NCI-H2227 (cell line): ENCODE measurements at regions not wholly inside any gene's neighbourhood (a gene's known extent, or its start where the extent isn't known, plus 50 kb on each side); places are given as distances from the start of the nearest gene placed in this dataset.

Experiments
- DNase-seq: peaks from one replicate; lab custom pipeline; 2025; ENCODE audit not compliant: unreplicated experiment; lab: John Stamatoyannopoulos, UW

DNA sequence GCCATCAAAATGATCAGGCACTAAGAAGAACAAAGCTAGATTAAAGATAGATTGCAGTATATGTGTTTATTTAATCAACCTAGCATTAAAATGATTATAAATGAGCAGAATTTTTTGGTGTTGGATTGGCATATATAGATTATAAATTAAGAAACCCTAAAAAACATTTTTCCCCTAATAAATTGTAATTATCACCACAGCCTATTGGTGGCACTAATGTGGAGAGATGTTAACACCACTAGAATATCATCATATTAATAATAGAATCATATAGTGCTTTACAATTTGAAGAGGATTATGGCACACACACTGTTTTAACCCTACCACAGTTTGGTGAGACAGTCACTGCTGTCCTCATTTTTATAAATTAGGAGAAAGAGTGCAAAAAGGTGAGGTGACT lies 112.4 kb upstream of the RND3 start:
- DNase-seq = no peak

DNA sequence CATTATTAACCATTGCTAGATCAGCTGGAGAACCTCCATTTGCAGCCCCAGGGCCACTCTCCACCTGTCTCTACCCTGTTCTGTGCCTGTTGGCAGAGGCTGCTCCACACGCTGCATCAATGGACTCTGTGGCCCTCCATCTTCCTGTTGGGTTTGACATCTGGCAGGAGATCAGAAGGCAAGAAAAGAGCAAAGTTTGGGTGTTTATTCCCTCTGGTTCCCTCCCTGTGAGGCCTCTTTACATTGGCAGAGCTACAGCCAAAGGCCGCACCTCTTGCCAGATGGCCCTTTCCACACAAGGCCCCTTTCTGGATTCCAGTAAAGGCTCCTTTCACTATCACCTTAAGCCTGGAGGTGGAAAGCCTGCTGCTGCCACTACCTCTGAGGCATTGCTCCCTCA lies 110.9 kb upstream of the RND3 start:
- DNase-seq = no peak

DNA sequence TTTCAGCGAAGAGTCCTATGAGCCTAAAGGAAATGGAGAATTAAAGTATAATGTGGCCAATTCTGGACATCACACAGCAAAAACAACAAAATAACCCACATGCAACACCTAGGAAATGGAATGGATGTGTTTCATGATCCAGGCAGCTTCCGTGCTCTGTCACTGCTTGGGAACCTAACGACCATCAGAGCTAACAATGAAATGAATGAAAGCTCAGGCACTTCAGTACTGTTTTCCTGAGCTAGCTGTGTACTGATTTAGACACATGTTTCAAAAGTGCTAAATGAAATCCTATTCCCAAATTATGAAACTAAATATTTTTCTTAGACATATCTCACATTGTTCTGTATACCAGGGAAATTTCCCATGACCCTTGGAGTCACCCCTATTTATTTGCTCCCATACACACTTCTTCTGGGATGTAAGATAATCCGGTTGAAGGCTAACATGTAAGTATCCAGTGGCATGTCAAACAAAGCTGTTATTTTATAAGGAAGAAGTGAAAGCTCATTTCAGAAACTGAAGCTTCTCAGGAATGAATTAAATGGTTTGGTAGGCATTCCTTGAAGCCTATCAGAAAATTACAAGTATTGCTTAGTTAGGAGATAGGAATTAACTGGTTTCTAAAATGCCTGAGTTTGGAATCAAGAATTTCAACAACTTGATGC lies 108.5 kb upstream of the RND3 start:
- no peak for DNase-seq

DNA sequence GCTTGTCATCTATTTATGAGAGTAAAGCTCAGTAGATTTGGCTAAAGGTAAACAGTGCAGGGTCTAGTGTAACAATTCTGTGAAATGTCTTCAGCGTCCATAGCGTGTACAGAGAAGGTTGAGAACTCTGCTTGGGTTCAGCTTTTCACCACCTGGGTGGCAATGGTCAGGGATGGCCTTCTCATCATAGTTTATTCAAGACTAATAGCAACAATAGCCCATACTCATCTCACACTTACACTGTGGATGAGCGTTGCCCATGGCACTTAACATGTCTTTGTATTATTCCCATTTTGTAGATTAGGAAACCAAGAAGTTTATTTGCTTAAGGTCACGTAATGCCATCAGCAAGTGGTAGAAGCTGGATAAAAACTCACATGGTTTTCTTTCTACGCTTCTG lies 106.8 kb upstream of the RND3 start:
- no peak for DNase-seq

DNA sequence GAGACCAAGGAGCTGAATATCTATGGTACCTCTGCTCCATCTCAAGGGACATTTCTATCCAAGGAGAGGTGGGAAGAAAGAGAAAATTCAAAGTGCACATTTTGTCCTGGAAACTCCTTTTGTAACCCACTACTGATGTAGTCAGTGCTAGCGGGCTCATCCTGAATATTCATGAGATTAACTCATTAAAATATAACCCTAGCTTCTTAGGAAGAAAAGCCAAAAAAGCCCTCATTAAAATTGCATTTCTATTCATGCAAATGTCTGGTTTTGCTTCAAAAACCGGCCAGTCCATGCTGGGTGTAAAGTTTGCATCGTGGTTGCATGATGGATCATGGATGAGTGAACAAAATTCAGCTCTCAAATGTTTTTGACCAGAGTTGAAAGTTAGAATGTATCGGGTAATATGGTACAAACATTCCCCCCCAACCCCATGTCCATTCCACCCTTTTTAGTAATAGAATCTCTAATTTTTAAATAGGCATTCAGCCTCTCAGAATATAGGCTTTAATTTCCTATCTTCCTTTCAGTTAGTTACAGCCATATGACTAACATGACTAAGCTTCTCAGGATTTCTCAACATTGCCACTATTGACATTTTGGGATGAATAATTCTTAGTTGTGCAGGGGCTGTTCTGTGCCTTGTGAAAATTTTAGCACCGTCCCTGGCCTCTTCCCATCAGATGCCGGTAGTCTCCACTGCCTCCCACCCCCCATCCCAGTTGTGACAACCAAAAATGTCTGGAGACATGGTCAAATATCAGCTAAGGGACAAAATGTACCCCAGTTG lies 104.2 kb upstream of the RND3 start:
- no peak for DNase-seq

DNA sequence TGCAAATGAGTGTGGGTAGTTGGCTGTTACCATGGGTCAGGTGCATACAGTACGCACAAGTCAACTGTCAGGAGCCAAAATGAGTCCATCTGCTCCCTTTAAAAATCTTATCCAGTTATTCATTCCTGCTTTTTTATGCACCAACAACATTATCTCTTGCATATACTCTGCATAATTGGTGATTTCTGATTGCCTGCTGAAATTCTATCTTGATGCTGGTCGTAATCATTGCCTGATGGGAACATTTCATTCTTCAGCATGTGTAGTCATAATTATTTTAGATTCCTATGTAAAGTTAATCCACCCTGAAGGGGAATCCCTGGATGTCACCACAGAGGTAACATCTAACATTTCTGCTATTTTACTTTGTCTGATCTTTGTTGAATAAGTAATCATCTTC lies 102.2 kb upstream of the RND3 start:
- DNase-seq = no peak

DNA sequence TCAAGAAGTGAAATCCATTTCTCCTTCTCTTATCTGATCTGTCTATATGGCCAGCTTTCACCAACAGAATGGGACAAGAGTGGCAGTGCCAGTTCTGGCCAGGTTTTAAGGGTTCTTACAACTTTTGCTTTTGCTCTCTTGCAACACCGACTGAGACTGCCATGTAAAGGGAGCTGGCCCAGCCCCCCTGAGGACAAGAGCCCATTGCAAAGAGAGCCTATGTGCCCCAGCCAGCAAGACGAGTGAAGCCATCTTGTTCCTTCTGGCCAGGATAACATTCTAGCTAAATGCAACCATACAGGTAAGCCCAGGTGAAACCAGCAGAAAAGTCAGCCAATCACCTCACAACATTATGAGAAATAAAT lies 101.0 kb upstream of the RND3 start:
- no peak for DNase-seq

DNA sequence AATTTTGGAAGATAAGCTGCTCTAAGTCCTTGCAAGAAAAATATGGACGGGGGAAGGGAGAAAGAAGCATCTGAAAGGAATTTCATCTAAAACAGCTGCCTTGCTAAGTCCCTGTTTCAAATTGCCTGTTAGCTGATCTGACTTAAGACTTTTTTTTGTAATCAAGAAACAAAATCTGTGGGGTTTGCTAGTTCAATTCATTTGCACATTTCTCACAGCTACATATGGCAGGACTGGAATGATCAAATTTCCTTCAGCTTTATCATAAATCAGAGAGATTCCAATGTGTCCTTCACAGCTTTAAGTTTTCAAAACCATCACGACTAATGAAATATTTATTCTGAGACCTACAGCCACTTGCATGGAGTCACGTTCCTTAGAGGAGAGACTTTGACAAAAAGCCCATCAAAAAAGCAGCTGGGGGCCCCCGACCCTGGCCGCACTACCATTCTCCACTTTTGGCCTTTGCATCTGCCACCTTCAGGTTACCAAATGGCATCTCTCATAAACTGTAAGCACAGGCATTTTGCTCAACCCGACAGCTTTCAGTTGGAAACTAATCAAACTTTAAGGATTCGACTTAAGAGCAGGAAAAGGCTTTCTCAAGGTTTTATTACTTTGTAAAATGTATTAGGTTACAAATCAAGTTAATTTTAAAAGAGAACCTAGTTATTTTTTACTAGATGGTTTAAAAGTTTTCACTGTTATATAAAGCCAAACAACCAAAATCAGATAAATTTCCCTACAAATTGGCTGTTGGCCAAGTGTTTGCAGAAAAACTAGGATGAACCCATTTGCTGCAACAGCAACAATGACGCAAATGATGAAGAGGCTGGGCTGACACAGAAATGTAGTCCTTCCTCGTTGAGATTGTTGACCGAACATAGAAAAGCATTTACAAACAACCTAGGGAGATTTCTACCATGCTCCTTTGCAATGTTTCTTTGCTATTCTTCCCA lies 100.4 kb upstream of the RND3 start:
- no peak for DNase-seq

DNA sequence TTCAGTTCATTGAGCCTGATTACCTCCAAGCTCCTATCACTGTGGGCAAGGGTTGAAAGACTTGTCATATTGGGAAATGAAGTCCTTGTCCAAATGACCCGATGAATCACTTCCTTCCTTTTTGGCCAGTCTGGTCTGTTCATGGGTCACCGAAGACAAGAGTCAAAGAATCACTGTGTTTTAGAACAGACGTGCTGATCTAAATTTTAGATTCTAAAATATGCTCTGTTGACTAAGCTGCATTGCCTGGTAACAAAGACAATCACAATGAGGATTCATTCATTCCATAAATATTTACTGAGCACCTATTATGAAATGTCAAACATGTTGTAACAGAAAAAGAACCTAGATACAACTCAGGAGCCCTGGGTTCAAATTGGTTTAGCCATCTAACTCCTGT lies 99.4 kb upstream of the RND3 start:
- DNase-seq = no peak

DNA sequence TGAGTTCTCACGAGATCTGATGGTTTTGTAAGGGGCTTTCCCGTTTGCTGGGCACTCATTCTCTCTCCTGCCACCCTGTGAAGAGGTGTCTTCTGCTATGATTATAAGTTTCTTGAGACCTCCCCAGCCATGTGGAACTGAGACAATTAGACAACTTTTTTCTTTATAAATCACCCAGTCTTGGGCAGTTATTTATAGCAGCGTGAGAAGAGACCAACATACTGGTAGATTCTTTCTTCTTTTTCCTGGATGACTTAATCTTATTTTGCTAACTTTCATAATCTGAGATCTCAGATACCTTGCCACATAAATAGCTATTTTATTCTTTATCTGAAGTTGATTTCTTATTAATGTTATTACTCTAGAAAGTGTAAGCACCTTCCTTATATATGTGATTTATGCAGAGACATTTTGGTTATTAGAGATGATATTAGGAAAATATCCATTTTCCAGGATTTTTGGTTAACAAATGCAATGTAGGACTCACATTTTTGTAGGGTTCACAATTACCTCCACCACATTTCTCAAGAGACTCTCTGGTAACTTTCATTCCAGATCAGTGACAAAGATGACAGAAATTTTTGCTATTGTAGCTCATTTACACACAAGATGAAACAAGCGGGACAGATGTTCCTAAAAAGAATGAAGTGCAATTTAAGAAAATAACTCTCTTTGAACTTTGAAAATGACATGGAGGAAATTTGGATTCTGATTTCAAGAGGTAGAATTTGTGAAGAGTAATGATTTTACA lies 97.9 kb upstream of the RND3 start:
- no peak for DNase-seq

DNA sequence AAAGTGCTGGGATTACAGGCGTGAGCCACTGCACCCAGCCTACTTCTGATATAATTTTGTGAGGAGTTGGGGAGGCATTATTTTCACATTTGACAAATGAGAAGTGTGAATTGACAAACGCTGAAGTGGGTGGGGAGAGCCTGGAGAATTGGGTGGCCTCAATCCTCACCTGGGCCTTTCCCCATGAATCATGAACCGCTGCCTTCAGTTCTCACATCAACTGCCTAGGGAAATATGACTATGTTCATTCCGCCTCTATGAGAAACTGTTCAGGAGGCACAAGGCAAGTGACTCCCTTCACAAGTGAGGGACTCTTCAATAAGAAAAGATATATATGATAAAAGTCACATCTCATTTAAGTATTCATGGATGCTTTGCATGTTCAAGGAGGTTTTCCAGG lies 96.6 kb upstream of the RND3 start:
- no peak for DNase-seq

DNA sequence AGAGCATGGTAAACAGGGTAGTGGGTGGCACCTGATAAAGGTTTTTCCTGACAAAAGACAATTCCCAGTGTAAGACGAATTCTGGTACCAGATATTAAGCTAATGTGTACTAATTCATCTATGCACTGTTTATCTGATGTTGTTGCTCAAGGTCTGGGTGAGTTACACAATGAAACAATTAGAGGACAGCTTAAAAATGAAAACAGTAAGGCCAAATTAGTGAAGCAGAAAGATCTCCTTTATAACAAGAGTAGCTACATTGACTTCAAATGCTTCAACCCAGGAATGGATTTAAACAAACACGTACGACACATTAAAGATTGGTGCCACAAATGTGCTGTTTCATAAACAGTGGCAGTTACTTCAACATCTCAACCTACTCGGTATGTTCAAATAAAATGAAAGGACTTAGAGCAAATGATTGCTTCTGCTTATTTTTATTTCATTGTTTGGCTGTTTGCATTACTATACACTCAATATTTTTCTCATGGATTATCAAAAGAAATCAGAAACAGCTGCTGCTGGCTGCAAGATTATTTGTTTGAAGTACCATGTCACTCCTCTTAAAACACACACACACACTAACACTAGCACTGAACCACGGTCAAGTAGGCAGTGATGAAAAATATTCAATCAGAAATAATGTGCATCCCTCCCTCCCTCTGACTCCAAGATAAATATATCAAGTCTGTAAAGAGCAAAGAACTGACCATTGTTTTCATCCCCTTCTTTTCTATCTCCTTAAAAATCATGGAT lies 94.4 kb upstream of the RND3 start:
- no peak for DNase-seq

DNA sequence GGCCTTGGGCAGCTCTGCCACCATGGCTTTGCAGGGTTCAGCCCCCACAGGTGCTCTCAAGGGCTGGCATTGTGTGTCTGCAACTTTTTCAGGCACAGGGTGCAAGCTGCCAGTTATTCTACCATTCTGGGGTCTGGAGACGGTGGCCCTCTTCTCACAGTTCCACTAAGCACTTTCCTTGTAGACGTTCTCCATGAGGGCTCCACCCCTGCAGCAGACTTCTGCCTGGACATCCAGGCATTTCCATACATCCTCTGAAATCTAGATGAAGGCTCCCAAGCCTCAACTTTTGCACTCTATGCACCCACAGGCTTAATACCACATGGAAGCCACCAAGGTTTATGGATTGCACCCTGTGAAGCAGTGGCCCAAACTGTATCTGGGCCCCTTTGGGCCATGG lies 91.0 kb upstream of the RND3 start:
- DNase-seq = no peak

DNA sequence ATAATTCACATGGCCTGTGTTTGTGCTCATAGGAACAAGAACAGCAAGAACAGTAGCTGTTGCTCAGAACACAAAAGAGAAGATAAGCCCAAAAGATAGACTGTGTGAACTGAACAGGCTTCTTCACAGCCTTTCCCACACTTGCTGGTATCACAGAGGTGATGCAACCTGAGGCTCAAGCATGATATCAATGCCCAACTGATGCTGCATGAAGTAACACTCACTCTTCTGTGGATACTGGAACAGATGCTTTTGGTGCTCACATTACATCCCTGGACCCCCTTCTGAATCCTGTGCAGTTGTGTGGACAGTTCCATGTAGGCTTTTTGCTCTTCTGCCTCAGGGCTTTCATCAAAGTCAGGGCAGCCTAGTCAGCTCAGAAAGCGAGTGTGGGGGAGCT lies 88.4 kb upstream of the RND3 start:
- no peak for DNase-seq

DNA sequence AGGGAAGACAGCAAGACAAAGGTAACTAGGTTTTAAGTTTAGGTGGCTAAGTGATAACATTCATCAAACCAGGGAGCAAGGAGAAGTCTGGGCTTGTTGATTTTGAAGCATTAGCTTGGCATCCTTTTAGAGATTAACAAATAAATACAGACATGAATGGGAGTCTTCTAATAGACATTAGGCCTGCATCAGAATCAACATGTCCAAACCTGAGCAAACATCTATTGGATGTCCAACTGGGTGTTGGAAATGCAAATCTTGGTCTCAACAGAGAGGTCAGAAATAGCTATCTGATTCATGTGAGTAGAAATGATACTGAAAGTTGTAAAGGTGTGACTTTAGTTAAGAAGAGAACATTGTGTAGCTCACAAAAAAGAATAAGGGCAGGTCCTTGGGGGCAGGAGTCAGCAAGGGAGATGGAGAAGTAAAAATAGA lies 85.5 kb upstream of the RND3 start:
- no peak for DNase-seq

DNA sequence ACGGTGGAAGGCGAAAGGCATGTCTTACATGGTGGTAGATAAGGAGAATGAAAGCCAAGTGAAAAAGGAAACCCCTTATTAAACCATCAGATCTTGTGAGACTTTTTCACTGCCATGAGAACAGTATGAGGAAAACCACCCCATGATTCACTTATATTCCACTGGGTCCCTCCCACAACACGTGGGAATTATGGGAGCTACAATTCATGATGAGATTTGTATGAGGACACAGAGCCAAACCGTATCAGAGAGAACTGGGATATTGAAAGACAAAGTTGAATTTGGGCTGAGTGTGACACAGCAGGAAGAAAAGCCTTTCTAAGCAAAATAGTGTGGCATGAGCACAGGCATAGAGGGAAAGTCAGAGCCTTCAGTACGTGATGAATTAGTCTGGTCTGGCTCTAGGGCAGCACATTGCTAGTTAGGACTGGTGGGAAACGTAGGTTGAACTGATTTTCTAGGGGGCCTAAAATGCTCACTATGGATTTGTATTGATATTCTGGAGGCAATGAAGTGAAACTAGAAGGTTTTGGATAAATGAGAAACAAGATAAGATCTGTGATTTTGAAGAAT lies 84.8 kb upstream of the RND3 start:
- DNase-seq = no peak

DNA sequence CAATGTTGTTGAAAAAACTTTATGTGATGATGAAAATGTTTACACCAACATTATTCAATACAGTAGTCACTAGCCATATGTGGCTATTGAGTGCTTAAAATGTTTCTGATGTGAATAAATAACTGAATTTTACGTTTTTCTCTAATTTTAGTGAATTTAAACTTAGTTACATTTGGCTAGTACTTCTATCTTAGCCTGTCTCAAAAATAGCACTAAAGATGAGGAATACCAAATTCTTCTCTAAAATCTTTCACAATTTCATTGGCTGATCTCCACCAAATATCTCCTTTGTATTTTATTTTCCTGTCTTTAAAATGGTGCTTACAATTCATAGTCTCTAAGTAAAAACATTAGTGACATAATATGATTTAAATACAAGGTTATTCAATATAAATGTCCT lies 83.7 kb upstream of the RND3 start:
- no peak for DNase-seq

DNA sequence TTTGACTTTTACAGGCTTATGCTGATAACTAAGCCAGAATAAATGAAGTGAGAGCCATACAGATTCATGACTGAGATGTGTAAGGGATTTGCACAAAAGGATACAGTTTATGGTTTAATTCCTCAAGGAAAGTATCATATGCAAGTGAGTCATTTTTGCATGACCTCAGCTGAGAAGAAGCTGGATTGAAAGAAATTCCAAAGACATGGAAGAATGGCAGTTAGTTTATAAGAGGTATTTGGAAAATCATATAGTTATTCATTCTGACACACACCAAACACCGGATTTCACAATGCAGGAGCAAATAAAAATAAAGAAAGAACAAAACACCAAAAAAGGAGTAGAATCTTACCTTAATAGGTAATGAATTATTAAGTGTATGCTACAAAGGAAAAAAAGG lies 83.2 kb upstream of the RND3 start:
- DNase-seq = no peak

DNA sequence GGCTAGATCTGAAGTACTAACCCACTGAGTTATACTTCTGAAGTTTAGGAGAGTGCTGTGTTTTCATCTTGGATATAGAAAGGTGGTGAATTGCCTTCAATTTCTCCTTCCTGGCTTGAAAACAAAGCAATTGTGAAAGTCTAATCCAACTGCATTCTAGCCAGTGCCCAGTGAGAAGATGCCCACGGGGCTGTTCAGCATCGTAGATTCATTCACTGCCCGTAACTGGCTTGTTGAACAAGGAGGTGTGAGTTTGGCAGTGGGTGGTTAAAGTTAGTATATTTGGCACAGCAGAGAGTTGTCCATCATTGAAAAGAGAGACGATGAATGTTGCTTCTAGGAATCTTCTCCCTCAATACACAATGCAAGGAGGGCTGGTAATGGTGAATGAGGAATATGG lies 82.3 kb upstream of the RND3 start:
- no peak for DNase-seq

DNA sequence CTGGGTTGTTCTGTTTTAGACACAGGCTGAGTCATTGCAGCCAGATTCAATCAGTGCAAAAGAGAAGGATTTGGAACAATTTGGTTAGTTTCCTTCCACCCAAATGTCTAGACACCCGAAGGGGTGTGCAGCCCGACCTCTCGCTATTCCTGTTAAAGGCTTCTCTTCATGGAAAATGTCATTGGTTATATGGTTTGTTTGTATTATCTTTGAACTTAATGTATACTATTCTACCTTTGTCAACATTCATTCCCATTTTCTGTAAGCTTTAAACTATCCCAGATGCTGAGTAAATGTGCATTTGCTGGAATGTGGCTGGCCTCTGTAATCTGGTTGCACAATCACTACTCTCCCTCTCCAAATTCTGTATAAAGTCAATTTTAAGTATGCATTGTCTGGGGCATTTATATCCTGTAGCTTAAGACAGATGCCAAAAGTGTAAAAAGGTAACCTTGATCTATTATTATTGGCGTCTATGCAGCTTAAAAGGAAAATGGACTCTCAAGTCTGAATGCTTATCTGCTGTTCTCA lies 80.4 kb upstream of the RND3 start:
- DNase-seq = no peak
